ENCODE measurements at regions not wholly inside any gene's neighbourhood (a gene's known extent, or its start where the extent isn't known, plus 50 kb on each side); places are given as distances from the start of the nearest gene placed in this dataset.

DNA sequence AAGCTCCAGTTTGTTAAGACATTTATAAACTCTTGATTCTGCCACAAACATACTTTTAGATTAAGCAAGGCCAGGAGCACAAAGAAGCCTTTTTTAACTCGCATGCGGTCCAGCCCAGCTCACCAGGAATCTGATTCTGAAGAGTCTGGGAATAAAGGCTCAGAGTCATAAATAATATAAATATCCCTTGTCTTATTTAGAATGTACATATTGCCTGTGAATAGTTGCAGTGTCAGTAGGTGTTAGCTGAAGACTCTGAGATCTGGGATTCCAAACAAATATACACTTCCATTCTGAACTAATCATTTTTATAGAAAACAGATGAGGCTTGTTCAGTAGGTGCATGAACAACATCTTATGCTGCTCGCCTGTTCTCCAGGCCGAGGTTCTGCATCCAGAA, 59.1 kb upstream of the ELAC2 start:
- DNase-seq = no peak

GRCh38 chr17:13074026-13074425, 56.2 kb upstream of the ELAC2 start:
- DNase-seq = no peak

- no peak for DNase-seq
Observed at GRCh38 chr17:13073018-13073417, 55.2 kb upstream of the ELAC2 start.

DNA sequence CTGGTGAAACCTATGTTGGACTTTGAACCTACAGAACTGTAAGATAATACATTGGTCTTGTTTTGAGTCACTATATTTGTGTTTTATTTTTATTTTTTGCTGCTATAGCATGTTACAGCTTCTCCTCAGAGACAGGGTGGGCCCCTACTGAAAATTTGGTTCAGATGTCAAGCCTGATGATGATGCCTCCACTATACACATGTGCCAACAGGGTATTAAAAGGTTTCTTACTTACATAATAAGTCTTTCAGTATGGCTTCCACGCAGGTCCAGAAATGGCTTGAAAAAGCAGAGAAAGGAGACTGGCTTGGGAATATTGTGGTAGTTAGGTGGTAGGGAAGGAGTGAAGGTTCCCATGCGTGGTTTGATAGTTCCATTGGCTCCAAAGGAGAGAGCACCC, 52.9 kb upstream of the ELAC2 start:
- DNase-seq = no peak

- DNase-seq = no peak
Observed at GRCh38 chr17:13067629-13068303, 49.9 kb upstream of the ELAC2 start.
